GM20431 (cell line): ENCODE measurements at regions not wholly inside any gene's neighbourhood (a gene's known extent, or its start where the extent isn't known, plus 50 kb on each side); places are given as distances from the start of the nearest gene placed in this dataset.

ENCODE experiments used
- in situ Hi-C: fragments of 300-500 bp; cut with MseI, MboI; formaldehyde crosslinking; loops from one replicate; pipeline ENCODE4 v1.15.0; 2020; ENCODE audit warnings: low sequenced_read_pairs; ENCODE audit not compliant: unreplicated experiment

- in situ Hi-C loops: no loop called here
These were observed 52.1 kb upstream of the CSF3R start for GRCh38 chr1:36534711-36535412.

GRCh38 chr1:36533897-36534296 is 51.2 kb upstream of the CSF3R start:
- in situ Hi-C loops: no loop called here

DNA sequence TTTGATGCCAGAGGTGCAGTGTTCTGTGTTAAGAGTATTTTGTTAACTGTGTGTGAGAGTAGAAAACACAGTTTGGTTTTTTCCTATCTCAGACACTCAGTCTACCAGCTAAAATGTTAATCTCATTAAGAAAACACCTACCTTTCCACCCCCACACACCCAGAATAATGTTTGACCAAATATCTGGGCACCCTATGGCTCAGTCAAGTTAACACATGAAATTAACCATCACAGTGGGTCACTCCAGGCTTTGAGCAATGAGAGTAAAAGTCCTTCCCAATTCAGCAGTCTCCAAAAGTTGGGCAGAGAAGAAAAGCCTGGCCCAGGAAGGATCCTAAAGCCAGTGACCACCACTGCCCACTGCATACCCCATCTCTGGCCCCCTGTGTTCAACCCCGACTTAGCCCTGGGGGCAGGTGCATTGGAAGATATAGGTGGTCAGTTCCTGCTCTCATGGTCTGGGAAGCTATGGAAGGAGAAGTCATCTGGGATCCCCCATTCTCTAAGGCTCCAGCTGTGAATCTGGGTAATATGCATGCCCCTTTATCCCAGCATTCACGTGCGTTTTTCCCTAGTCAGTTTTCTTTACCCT is 50.2 kb upstream of the CSF3R start:
- in situ Hi-C loops: no loop called here
